ENCODE measurements at regions not wholly inside any gene's neighbourhood (a gene's known extent, or its start where the extent isn't known, plus 50 kb on each side); places are given as distances from the start of the nearest gene placed in this dataset.

DNA sequence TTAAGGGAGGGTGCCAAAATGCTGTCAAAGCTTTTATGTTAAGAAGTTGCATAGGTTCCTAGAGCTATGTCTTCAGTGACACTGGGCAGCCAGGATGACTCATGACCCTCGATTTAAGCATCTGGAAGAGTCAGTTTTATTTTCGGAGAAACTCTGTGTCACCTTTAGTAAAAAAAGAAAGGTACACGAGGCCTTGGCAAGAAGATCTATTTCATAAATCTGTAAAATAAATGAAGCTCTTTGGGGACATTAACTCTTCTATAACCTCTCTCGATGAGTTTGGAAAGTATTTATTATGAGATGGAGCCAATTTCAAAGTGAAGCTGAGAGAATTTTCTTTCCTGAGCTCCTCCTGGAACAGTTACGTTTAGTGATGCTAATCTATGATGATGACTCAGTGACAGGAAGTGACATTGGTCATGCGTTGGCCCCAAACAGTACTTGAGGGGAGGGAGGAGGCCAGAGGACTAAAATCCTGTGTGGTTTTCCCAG, 156.5 kb downstream of the HLX start:
- TF ChIP-seq, protein P1, sequence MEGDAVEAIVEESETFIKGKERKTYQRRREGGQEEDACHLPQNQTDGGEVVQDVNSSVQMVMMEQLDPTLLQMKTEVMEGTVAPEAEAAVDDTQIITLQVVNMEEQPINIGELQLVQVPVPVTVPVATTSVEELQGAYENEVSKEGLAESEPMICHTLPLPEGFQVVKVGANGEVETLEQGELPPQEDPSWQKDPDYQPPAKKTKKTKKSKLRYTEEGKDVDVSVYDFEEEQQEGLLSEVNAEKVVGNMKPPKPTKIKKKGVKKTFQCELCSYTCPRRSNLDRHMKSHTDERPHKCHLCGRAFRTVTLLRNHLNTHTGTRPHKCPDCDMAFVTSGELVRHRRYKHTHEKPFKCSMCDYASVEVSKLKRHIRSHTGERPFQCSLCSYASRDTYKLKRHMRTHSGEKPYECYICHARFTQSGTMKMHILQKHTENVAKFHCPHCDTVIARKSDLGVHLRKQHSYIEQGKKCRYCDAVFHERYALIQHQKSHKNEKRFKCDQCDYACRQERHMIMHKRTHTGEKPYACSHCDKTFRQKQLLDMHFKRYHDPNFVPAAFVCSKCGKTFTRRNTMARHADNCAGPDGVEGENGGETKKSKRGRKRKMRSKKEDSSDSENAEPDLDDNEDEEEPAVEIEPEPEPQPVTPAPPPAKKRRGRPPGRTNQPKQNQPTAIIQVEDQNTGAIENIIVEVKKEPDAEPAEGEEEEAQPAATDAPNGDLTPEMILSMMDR (IDR thresholded peaks at IDR 0.05; ENCODE audit: extremely low read depth in 1 of 2, insufficient read depth in 1 of 2, low read depth in 1 of 2, low read length in 2 of 2): no peak
- no peak for TF ChIP-seq POLR2A (IDR thresholded peaks at IDR 0.05; ENCODE audit: low read depth, low read length)
- no peak for TF ChIP-seq MYC (IDR thresholded peaks at IDR 0.05; ENCODE audit: low read depth, low read length)
- TF ChIP-seq FOS (IDR thresholded peaks at IDR 0.05; ENCODE audit: borderline replicate concordance, insufficient read depth, low read length): peak; percentile 84
- TF ChIP-seq EZH2 (IDR thresholded peaks at IDR 0.05; ENCODE audit: borderline replicate concordance, low read depth, low read length, severe bottlenecking): no peak
- peak; percentile 38 for TF ChIP-seq POLR2AphosphoS5 (IDR thresholded peaks at IDR 0.05; ENCODE audit: insufficient read depth, low read depth, low read length)
